ENCODE measurements at regions not wholly inside any gene's neighbourhood (a gene's known extent, or its start where the extent isn't known, plus 50 kb on each side); places are given as distances from the start of the nearest gene placed in this dataset.
"Not testable (repeated sequence)": the region's sequence is repeated elsewhere in the genome, so short reads cannot be mapped to it uniquely, and the experiment has no call there.

GRCh38 chr21:32823296-32823695 is 51.7 kb upstream of the PAXBP1 start:
- DNase-seq = not testable (repeated sequence)

GRCh38 chr21:32824950-32825349 is 53.4 kb upstream of the PAXBP1 start:
- no peak for DNase-seq

GRCh38 chr21:32826329-32827167 is 55.0 kb upstream of the PAXBP1 start:
- DNase-seq = peak; percentile 65 to 73 (median 69)

- no peak for DNase-seq
These were observed 57.4 kb upstream of the PAXBP1 start for GRCh38 chr21:32828908-32829307.

GRCh38 chr21:32829504-32829903 is 57.9 kb upstream of the PAXBP1 start:
- DNase-seq = no peak

- DNase-seq = not testable (repeated sequence)
These were observed 60.2 kb upstream of the PAXBP1 start for GRCh38 chr21:32831779-32832178.

GRCh38 chr21:32834211-32834915 is 62.8 kb upstream of the PAXBP1 start:
- DNase-seq = no peak

- DNase-seq = no peak
These were observed 63.3 kb upstream of the PAXBP1 start for GRCh38 chr21:32834916-32835235.

GRCh38 chr21:32842146-32842545 is 70.6 kb upstream of the PAXBP1 start:
- DNase-seq = no peak

GRCh38 chr21:32843561-32843960 is 72.0 kb upstream of the PAXBP1 start:
- DNase-seq = no peak

GRCh38 chr21:32844076-32844475 is 72.5 kb upstream of the PAXBP1 start:
- DNase-seq = no peak

- DNase-seq = peak; percentile 10 to 49 (median 32)
These were observed 73.3 kb upstream of the PAXBP1 start for GRCh38 chr21:32844653-32845436.

- DNase-seq = no peak
These were observed 87.1 kb upstream of the PAXBP1 start for GRCh38 chr21:32858628-32859027.

- DNase-seq = no peak
These were observed 88.8 kb upstream of the PAXBP1 start for GRCh38 chr21:32860399-32860798.

GRCh38 chr21:32861866-32862265 is 90.3 kb upstream of the PAXBP1 start:
- no peak for DNase-seq

- no peak for DNase-seq
These were observed 96.0 kb upstream of the PAXBP1 start for GRCh38 chr21:32867597-32867996.

GRCh38 chr21:32868631-32869454 is 97.3 kb upstream of the PAXBP1 start:
- no peak for DNase-seq

- DNase-seq = no peak
These were observed 97.9 kb upstream of the PAXBP1 start for GRCh38 chr21:32869459-32869858.

GRCh38 chr21:32876426-32876825 is 104.9 kb upstream of the PAXBP1 start:
- DNase-seq = no peak

GRCh38 chr21:32877888-32878287 is 106.3 kb upstream of the PAXBP1 start:
- DNase-seq = not testable (repeated sequence)

- peak; percentile 64 to 74 (median 72) for DNase-seq
These were observed 107.1 kb upstream of the PAXBP1 start for GRCh38 chr21:32878661-32879060.

- DNase-seq = no peak
These were observed 109.9 kb upstream of the PAXBP1 start for GRCh38 chr21:32881458-32881857.

GRCh38 chr21:32884062-32884461 is 112.5 kb upstream of the PAXBP1 start:
- DNase-seq = no peak

All from suppressor macrophage treated with lipopolysaccharide for 1 hour (primary cell).